Left ventricle myocardium inferior (tissue), 1 donor: ENCODE measurements at regions not wholly inside any gene's neighbourhood (a gene's known extent, or its start where the extent isn't known, plus 50 kb on each side); places are given as distances from the start of the nearest gene placed in this dataset.
A peak's percentile ranks its signal among the peaks of the same experiment; 100 is the strongest.

ENCODE experiments used
- DNase-seq: peaks from one replicate; pipeline ENCODE4 v3.0.0-alpha.2; 2020
- H3K27ac ChIP-seq: fragments of 200-600 bp; replicated peaks from 2 replicates; pipeline ENCODE4 v1.8.0; 2021
- H3K27me3 ChIP-seq: fragments of 200-600 bp; 2 replicates; pipeline ENCODE4 v1.8.0; 2021; ENCODE audit warnings: low read depth
- H3K36me3 ChIP-seq: fragments of 200-600 bp; 2 replicates; pipeline ENCODE4 v1.8.0; 2021
- H3K4me1 ChIP-seq: fragments of 200-600 bp; 2 replicates; pipeline ENCODE4 v1.8.0; 2021
- H3K4me3 ChIP-seq: fragments of 200-600 bp; 2 replicates; pipeline ENCODE4 v1.8.0; 2021; ENCODE audit warnings: mild to moderate bottlenecking, moderate library complexity
- H3K9me3 ChIP-seq: fragments of 200-600 bp; replicated peaks from 2 replicates; pipeline ENCODE4 v1.8.0; 2021
- intact Hi-C: fragments of 100-400 bp; cut with micrococcal nuclease; formaldehyde crosslinking; loops from one replicate; pipeline ENCODE4 v1.11.0; 2022
- TF ChIP-seq, protein P1 (sequence below): fragments of 200-600 bp; IDR thresholded peaks from 2 replicates; pipeline ENCODE4 v1.8.0; 2021; ENCODE audit warnings: antibody characterized with exemption, mild to moderate bottlenecking, borderline replicate concordance
- donor health status: DM: no; HTN: yes; CAD: no; lungs with severe emphysema.

DNA sequence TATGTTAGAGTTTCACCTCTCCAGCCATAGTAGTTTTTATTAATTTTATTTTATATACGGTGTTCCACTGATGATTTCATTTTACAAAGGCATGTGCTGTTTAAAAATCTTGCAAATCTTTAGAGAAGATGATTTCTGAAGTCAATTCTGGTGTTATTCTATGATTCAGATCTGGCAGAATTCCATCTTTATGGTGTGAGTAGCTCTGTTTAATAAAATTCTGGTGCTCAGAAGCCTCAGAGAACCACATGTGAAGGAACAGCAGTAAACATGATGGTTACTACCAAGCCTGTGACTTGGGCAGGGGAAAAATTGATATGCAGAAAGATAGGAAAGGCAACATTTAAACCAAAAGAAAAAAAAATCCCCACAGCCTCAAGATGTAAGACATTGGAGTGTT lies 299.7 kb downstream of the NPR3 start:
- Histone ChIP-seq H3K4me3 (no peak overlapping the region), H3K27ac (no peak overlapping the region), H3K27me3 (no peaks in the 10 kb centered on the region), H3K36me3 (no peaks in the 10 kb centered on the region), H3K9me3 (peaks cover 48% of the 10 kb centered on the region), H3K4me1 (no peaks in the 10 kb centered on the region)
- no peak for DNase-seq
- TF ChIP-seq, protein P1, sequence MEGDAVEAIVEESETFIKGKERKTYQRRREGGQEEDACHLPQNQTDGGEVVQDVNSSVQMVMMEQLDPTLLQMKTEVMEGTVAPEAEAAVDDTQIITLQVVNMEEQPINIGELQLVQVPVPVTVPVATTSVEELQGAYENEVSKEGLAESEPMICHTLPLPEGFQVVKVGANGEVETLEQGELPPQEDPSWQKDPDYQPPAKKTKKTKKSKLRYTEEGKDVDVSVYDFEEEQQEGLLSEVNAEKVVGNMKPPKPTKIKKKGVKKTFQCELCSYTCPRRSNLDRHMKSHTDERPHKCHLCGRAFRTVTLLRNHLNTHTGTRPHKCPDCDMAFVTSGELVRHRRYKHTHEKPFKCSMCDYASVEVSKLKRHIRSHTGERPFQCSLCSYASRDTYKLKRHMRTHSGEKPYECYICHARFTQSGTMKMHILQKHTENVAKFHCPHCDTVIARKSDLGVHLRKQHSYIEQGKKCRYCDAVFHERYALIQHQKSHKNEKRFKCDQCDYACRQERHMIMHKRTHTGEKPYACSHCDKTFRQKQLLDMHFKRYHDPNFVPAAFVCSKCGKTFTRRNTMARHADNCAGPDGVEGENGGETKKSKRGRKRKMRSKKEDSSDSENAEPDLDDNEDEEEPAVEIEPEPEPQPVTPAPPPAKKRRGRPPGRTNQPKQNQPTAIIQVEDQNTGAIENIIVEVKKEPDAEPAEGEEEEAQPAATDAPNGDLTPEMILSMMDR, result no peak
- intact Hi-C loops, result no loop called here

DNA sequence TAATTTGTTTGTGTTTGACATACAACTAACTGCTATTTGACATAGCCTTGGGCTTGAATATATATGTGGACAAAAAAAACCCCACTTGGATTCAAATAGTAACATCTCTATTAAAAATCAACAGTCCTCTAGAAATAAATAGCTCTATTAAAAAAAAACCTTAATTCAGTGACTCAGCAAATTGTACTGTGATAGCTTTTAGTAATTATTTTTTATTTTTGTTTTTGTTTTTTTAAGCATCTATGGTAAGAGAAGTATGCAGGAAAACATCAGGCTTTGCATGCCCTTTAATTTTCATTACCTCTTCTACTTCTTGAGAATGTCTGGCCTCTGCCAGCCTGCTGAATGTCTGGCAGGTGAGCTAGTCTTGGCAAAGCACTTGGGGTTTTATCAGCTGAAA lies 300.7 kb downstream of the NPR3 start:
- H3K36me3 ChIP-seq, result no peaks in the 10 kb centered on the region
- no peaks in the 10 kb centered on the region for H3K4me1 ChIP-seq
- TF ChIP-seq, protein P1, result no peak
- no peaks in the 10 kb centered on the region for H3K27me3 ChIP-seq
- no peak for DNase-seq
- intact Hi-C loops, result no loop called here
- peaks cover 48% of the 10 kb centered on the region for H3K9me3 ChIP-seq
- no peak overlapping the region for H3K27ac ChIP-seq
- no peak overlapping the region for H3K4me3 ChIP-seq

DNA sequence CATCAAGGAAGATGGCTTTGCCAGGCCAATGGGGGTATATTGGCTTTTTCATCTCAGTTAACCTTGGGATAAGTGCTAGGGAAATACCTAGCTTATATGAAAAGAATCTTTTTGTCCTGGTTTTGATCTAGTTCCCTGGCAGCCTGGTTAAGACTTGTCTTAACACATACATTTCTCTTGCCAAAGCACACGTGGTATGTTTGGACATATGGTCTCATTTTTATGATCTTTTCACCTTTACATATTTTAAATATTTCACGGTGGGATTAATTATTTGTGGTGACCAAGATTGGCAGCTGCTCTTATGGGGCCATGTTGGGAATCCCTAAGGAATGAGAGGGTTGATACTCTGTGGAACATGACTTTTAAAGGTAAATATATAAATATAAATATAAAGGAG lies 312.5 kb downstream of the NPR3 start:
- intact Hi-C loops, result no loop called here
- Histone ChIP-seq H3K4me3 (no peak overlapping the region), H3K36me3 (no peaks in the 10 kb centered on the region)

DNA sequence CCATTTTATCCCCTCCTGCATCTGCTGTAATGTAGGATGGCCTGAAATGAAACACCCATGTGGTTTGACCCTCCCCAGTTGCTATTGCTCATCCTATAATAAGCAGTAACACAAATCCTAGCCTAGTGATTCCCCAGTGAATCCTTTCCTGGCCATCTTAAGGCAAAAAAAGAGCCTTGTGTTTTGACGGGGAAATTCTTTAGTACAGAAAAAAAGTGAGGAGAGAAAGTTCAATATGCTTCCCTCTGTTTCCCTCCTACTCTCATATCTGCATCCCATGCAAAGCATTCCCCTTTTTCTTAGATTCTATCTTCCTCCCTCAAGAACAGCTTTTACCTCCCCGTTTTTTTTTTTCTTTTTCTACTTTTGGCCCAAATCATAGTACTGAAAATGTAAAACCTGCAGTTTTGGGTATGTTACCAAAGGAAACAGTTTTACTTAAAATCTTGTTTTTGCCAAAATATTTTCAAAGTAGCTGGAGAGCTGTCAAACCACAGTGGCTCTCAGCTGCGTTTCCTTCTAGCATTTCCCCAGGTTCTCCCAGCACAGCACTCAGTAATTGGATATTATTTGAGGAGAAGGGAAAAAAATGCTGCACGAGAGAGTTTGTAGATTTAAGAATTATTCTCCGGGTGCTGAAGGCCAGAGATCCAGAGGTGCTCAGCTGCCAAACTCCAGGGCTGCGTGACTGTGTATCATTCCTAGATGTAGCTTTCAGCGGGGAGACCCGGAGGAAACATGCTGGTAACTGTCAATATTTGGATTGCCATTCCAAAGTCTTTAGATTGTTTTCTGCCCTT lies 321.4 kb downstream of the NPR3 start:
- Histone ChIP-seq H3K9me3 (peaks cover 18% of the 10 kb centered on the region), H3K27me3 (no peaks in the 10 kb centered on the region), H3K36me3 (no peaks in the 10 kb centered on the region), H3K4me1 (no peaks in the 10 kb centered on the region), H3K4me3 (no peak overlapping the region), H3K27ac (peak overlapping the region; percentile 39)
- TF ChIP-seq, protein P1, result no peak
- intact Hi-C loops, result no loop called here
- DNase-seq, result no peak

More for the DNA sequence above, 312.5 kb downstream of the NPR3 start:
- Histone ChIP-seq H3K9me3 (peaks cover 6% of the 10 kb centered on the region), H3K27me3 (no peaks in the 10 kb centered on the region), H3K4me1 (no peaks in the 10 kb centered on the region), H3K27ac (no peak overlapping the region)
- no peak for DNase-seq
- TF ChIP-seq, protein P1, result no peak

DNA sequence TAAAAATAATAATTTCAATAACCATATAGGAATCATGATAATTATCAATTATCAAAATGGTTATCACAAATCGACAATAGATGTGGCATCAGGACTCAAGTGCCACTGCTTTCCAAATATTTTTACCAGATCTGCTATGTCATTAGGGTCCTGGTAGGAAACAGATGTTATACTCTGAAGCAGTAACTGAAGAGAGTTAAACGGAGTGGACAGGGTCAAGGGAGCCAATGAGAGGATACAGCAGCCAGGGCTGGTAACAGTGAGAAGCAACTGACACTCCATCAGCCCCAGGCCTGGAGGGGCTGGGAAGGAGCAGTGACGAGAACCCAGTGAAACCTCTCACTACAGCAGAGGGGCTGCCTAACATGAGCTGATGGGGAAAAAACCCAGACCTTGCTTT lies 322.4 kb downstream of the NPR3 start:
- TF ChIP-seq, protein P1, result no peak
- Histone ChIP-seq H3K9me3 (peaks cover 12% of the 10 kb centered on the region), H3K4me1 (no peaks in the 10 kb centered on the region), H3K4me3 (no peak overlapping the region), H3K36me3 (no peaks in the 10 kb centered on the region), H3K27ac (no peak overlapping the region), H3K27me3 (no peaks in the 10 kb centered on the region)
- DNase-seq, result no peak
- intact Hi-C loops, result no loop called here
